ENCODE measurements at regions not wholly inside any gene's neighbourhood (a gene's known extent, or its start where the extent isn't known, plus 50 kb on each side); places are given as distances from the start of the nearest gene placed in this dataset.

GRCh38 chr15:62476163-62476562, 311.1 kb upstream of the C2CD4B start:
- Histone ChIP-seq H3K4me1 (ENCODE audit: control insufficient read depth in 1 of 2, insufficient read depth in 2 of 2, low read length in 2 of 2) (peaks cover 0 to 14% of the 10 kb centered on the region in 2 donors), H3K27ac (ENCODE audit: low read length) (no peak overlapping the region)

GRCh38 chr15:62477929-62478328, 312.8 kb upstream of the C2CD4B start:
- H3K4me3 ChIP-seq (ENCODE audit: low read depth in 1 of 2, low read length in 2 of 2), result no peak overlapping the region

More at GRCh38 chr15:62476163-62476562, 311.1 kb upstream of the C2CD4B start:
- H3K36me3 ChIP-seq (ENCODE audit: control insufficient read depth in 1 of 2, insufficient read depth in 2 of 2, low read length in 2 of 2), result no peaks in the 10 kb centered on the region
- no peak overlapping the region for H3K4me3 ChIP-seq (ENCODE audit: low read depth in 1 of 2, low read length in 2 of 2)
- no peaks in the 10 kb centered on the region for H3K27me3 ChIP-seq (ENCODE audit: low read depth, low read length)
- H3K9me3 ChIP-seq (ENCODE audit: control insufficient read depth in 1 of 2, low read length in 2 of 2), result no peaks in the 10 kb centered on the region

GRCh38 chr15:62482785-62483429, 317.8 kb upstream of the C2CD4B start:
- no peaks in the 10 kb centered on the region for H3K4me1 ChIP-seq (ENCODE audit: control insufficient read depth in 1 of 2, insufficient read depth in 2 of 2, low read length in 2 of 2)
- H3K27me3 ChIP-seq (ENCODE audit: low read depth, low read length), result no peaks in the 10 kb centered on the region
- H3K9me3 ChIP-seq (ENCODE audit: control insufficient read depth in 1 of 2, low read length in 2 of 2), result no peaks in the 10 kb centered on the region
- H3K4me3 ChIP-seq (ENCODE audit: low read depth in 1 of 2, low read length in 2 of 2), result no peak overlapping the region
- H3K27ac ChIP-seq (ENCODE audit: low read length), result no peak overlapping the region
- H3K36me3 ChIP-seq (ENCODE audit: control insufficient read depth in 1 of 2, insufficient read depth in 2 of 2, low read length in 2 of 2), result no peaks in the 10 kb centered on the region

More at GRCh38 chr15:62477929-62478328, 312.8 kb upstream of the C2CD4B start:
- Histone ChIP-seq H3K36me3 (ENCODE audit: control insufficient read depth in 1 of 2, insufficient read depth in 2 of 2, low read length in 2 of 2) (no peaks in the 10 kb centered on the region), H3K27ac (ENCODE audit: low read length) (no peak overlapping the region), H3K4me1 (ENCODE audit: control insufficient read depth in 1 of 2, insufficient read depth in 2 of 2, low read length in 2 of 2) (peaks cover 0 to 14% of the 10 kb centered on the region in 2 donors), H3K27me3 (ENCODE audit: low read depth, low read length) (no peaks in the 10 kb centered on the region), H3K9me3 (ENCODE audit: control insufficient read depth in 1 of 2, low read length in 2 of 2) (no peaks in the 10 kb centered on the region)

- no peaks in the 10 kb centered on the region for H3K4me1 ChIP-seq (ENCODE audit: control insufficient read depth in 1 of 2, insufficient read depth in 2 of 2, low read length in 2 of 2)
- no peak overlapping the region for H3K27ac ChIP-seq (ENCODE audit: low read length)
Measured at GRCh38 chr15:62483814-62484213, 318.7 kb upstream of the C2CD4B start.

GRCh38 chr15:62485170-62485720, 320.2 kb upstream of the C2CD4B start:
- Histone ChIP-seq H3K27ac (ENCODE audit: low read length) (no peak overlapping the region), H3K27me3 (ENCODE audit: low read depth, low read length) (no peaks in the 10 kb centered on the region), H3K4me1 (ENCODE audit: control insufficient read depth in 1 of 2, insufficient read depth in 2 of 2, low read length in 2 of 2) (no peaks in the 10 kb centered on the region), H3K36me3 (ENCODE audit: control insufficient read depth in 1 of 2, insufficient read depth in 2 of 2, low read length in 2 of 2) (no peaks in the 10 kb centered on the region), H3K9me3 (ENCODE audit: control insufficient read depth in 1 of 2, low read length in 2 of 2) (no peaks in the 10 kb centered on the region), H3K4me3 (ENCODE audit: low read depth in 1 of 2, low read length in 2 of 2) (no peak overlapping the region)

More at GRCh38 chr15:62483814-62484213, 318.7 kb upstream of the C2CD4B start:
- no peaks in the 10 kb centered on the region for H3K27me3 ChIP-seq (ENCODE audit: low read depth, low read length)
- H3K9me3 ChIP-seq (ENCODE audit: control insufficient read depth in 1 of 2, low read length in 2 of 2), result no peaks in the 10 kb centered on the region
- no peaks in the 10 kb centered on the region for H3K36me3 ChIP-seq (ENCODE audit: control insufficient read depth in 1 of 2, insufficient read depth in 2 of 2, low read length in 2 of 2)
- H3K4me3 ChIP-seq (ENCODE audit: low read depth in 1 of 2, low read length in 2 of 2), result no peak overlapping the region

GRCh38 chr15:62486041-62486440, 321.0 kb upstream of the C2CD4B start:
- no peak overlapping the region for H3K27ac ChIP-seq (ENCODE audit: low read length)
- no peak overlapping the region for H3K4me3 ChIP-seq (ENCODE audit: low read depth in 1 of 2, low read length in 2 of 2)
- no peaks in the 10 kb centered on the region for H3K27me3 ChIP-seq (ENCODE audit: low read depth, low read length)
- H3K4me1 ChIP-seq (ENCODE audit: control insufficient read depth in 1 of 2, insufficient read depth in 2 of 2, low read length in 2 of 2), result no peaks in the 10 kb centered on the region
- H3K36me3 ChIP-seq (ENCODE audit: control insufficient read depth in 1 of 2, insufficient read depth in 2 of 2, low read length in 2 of 2), result no peaks in the 10 kb centered on the region
- H3K9me3 ChIP-seq (ENCODE audit: control insufficient read depth in 1 of 2, low read length in 2 of 2), result no peaks in the 10 kb centered on the region

GRCh38 chr15:62488387-62488786, 323.3 kb upstream of the C2CD4B start:
- H3K27ac ChIP-seq (ENCODE audit: low read length), result no peak overlapping the region
- no peaks in the 10 kb centered on the region for H3K36me3 ChIP-seq (ENCODE audit: control insufficient read depth in 1 of 2, insufficient read depth in 2 of 2, low read length in 2 of 2)
- H3K4me3 ChIP-seq (ENCODE audit: low read depth in 1 of 2, low read length in 2 of 2), result no peak overlapping the region
- H3K4me1 ChIP-seq (ENCODE audit: control insufficient read depth in 1 of 2, insufficient read depth in 2 of 2, low read length in 2 of 2), result no peaks in the 10 kb centered on the region
- no peaks in the 10 kb centered on the region for H3K27me3 ChIP-seq (ENCODE audit: low read depth, low read length)
- H3K9me3 ChIP-seq (ENCODE audit: control insufficient read depth in 1 of 2, low read length in 2 of 2), result no peaks in the 10 kb centered on the region

- H3K4me3 ChIP-seq (ENCODE audit: low read depth in 1 of 2, low read length in 2 of 2), result no peak overlapping the region
- no peaks in the 10 kb centered on the region for H3K9me3 ChIP-seq (ENCODE audit: control insufficient read depth in 1 of 2, low read length in 2 of 2)
- no peaks in the 10 kb centered on the region for H3K4me1 ChIP-seq (ENCODE audit: control insufficient read depth in 1 of 2, insufficient read depth in 2 of 2, low read length in 2 of 2)
- H3K27ac ChIP-seq (ENCODE audit: low read length), result no peak overlapping the region
- H3K27me3 ChIP-seq (ENCODE audit: low read depth, low read length), result no peaks in the 10 kb centered on the region
- H3K36me3 ChIP-seq (ENCODE audit: control insufficient read depth in 1 of 2, insufficient read depth in 2 of 2, low read length in 2 of 2), result no peaks in the 10 kb centered on the region
Measured at GRCh38 chr15:62491642-62492041, 326.6 kb upstream of the C2CD4B start.

GRCh38 chr15:62492900-62493299, 327.8 kb upstream of the C2CD4B start:
- H3K9me3 ChIP-seq (ENCODE audit: control insufficient read depth in 1 of 2, low read length in 2 of 2), result no peaks in the 10 kb centered on the region
- no peaks in the 10 kb centered on the region for H3K36me3 ChIP-seq (ENCODE audit: control insufficient read depth in 1 of 2, insufficient read depth in 2 of 2, low read length in 2 of 2)
- H3K4me1 ChIP-seq (ENCODE audit: control insufficient read depth in 1 of 2, insufficient read depth in 2 of 2, low read length in 2 of 2), result no peaks in the 10 kb centered on the region
- H3K4me3 ChIP-seq (ENCODE audit: low read depth in 1 of 2, low read length in 2 of 2), result no peak overlapping the region
- H3K27ac ChIP-seq (ENCODE audit: low read length), result no peak overlapping the region
- H3K27me3 ChIP-seq (ENCODE audit: low read depth, low read length), result no peaks in the 10 kb centered on the region

- Histone ChIP-seq H3K27me3 (ENCODE audit: low read depth, low read length) (no peaks in the 10 kb centered on the region), H3K4me1 (ENCODE audit: control insufficient read depth in 1 of 2, insufficient read depth in 2 of 2, low read length in 2 of 2) (no peaks in the 10 kb centered on the region), H3K27ac (ENCODE audit: low read length) (no peak overlapping the region), H3K36me3 (ENCODE audit: control insufficient read depth in 1 of 2, insufficient read depth in 2 of 2, low read length in 2 of 2) (no peaks in the 10 kb centered on the region), H3K4me3 (ENCODE audit: low read depth in 1 of 2, low read length in 2 of 2) (no peak overlapping the region), H3K9me3 (ENCODE audit: control insufficient read depth in 1 of 2, low read length in 2 of 2) (no peaks in the 10 kb centered on the region)
Measured at GRCh38 chr15:62494197-62494596, 329.1 kb upstream of the C2CD4B start.

GRCh38 chr15:62495670-62496614, 330.9 kb upstream of the C2CD4B start:
- Histone ChIP-seq H3K4me1 (ENCODE audit: control insufficient read depth in 1 of 2, insufficient read depth in 2 of 2, low read length in 2 of 2) (peaks cover 0 to 4% of the 10 kb centered on the region in 2 donors), H3K27ac (ENCODE audit: low read length) (no peak overlapping the region), H3K36me3 (ENCODE audit: control insufficient read depth in 1 of 2, insufficient read depth in 2 of 2, low read length in 2 of 2) (no peaks in the 10 kb centered on the region), H3K27me3 (ENCODE audit: low read depth, low read length) (no peaks in the 10 kb centered on the region), H3K9me3 (ENCODE audit: control insufficient read depth in 1 of 2, low read length in 2 of 2) (no peaks in the 10 kb centered on the region), H3K4me3 (ENCODE audit: low read depth in 1 of 2, low read length in 2 of 2) (no peak overlapping the region)

Measured in muscle layer of duodenum (tissue), 2 donors.